ENCODE measurements at regions not wholly inside any gene's neighbourhood (a gene's known extent, or its start where the extent isn't known, plus 50 kb on each side); places are given as distances from the start of the nearest gene placed in this dataset.
"Not testable (repeated sequence)": the region's sequence is repeated elsewhere in the genome, so short reads cannot be mapped to it uniquely, and the experiment has no call there.

DNA sequence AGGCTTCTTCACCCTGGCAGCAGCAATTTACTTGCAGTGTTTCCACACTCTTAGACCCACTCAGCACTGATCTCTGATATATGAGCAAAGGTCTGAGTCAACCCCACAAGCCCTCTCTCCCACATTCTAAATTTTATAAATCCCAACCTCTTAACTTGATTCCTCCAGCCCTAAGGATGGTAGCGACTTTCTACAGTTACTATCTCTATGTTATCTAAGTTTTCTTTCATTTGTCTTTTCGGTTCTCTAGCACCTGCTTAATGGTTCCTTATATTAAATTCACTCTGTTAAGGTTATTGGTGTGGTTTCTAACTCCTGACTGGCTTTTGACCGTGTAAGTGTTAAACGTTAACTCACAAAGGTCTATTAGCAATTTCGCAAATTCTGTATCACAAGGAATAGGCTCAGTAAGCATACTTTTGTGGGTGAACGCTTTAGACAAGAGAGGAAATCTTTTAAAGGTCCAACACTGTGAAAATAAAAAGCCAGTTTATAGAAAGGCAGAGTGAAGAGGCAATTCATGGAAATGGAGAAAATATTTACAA lies 99.3 kb downstream of the DLEU7 start:
- no peak for DNase-seq (ENCODE audit: low read depth in 2 of 2)

DNA sequence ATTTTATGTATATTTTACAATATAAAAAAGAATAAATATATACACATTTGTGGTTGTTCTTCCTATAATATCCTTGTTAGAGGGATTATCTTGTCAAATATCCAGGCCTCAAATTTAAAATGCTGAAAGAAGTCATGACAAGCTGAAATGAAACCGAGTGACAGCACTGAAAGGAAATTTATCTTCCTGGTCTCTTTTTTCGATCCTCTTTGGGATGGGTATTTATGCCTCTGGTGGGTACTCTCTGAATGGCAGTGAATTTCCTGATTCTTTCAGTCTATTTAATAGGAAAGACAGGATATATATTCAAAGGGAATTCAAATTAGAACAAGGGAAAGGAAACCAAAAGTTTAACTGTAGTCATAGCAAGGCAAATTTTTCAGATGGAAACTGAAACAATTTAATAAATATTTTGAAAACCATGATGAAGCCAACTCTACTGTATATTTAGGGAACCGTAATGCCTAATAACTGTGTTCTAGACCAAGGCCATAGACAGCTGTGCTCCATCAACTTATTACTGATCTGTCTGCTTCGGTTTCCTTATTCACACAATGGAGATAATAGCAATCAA lies 97.9 kb downstream of the DLEU7 start:
- no peak for DNase-seq (ENCODE audit: low read depth in 2 of 2)

DNA sequence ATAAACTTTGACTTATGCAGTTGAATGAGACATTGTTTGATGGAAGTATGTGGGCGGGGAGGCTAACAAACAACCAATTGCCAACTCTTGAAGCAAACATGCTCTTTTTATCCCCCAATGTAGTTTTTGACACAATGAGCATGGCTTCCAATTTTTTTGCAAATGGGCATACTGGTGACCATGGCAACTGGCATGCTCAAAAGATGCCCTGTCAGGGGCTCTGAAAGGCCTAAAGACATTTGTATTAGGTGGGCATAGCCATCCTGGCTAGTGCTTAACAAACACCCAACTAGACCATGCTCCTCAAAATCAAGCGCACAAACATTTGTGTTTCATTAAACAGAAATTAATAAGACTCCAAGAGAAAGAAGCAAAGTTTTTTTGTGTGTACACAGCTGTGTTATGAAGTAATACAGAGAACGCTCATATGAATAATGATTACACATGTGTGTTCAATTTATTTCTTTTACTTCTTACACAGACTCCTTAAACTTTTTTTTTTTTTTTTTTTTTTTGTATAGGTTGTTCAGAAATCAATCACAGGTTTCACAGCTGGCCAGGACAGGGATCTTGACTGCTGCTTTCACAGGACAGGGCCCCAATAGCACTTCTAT lies 95.6 kb downstream of the DLEU7 start:
- DNase-seq (ENCODE audit: low read depth in 2 of 2) = no peak

- not testable (repeated sequence) for DNase-seq (ENCODE audit: low read depth in 2 of 2)
Observed at GRCh38 chr13:50753221-50753620, 90.3 kb downstream of the DLEU7 start.

DNA sequence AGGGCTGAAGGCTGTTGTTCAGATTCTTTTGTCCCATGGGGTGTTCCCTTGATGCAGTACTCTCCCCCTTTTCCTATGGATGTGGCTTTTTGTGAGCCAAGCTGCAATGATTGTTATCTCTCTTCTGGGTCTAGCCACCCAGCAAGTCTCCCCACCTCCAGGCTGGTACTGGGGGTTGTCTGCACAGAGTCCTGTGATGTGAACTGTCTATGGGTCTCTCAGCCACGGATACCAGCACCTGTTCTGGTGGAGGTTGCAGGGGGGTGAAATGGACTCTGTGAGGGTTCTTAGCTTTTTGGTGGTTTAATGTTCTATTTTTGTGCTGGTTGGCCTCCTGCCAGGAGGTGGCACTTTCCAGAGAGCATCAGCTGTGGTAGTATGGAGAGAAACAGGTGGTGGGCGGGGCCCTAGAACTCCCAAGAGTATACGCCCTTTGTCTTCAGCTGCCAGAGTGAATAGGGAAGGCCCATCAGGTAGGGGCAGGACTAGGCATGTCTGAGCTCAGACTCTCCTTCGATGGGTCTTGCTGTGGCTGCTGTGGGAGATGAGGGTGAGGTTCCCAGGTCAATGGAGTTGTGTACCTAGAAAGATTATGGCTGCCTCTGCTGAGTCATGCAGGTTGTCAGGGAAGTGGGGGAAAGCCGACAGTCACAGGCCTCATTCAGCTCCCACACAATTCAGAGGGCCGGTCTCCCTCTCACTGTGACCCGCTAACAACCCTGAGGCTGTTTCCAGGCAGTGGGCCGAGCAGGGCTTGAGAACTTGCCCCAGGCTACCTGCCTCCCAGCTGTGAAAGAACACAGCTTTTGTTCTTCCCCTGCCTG lies 87.4 kb downstream of the DLEU7 start:
- not testable (repeated sequence) for DNase-seq (ENCODE audit: low read depth in 2 of 2)

GRCh38 chr13:50757008-50757407 lies 86.5 kb downstream of the DLEU7 start:
- no peak for DNase-seq (ENCODE audit: low read depth in 2 of 2)

DNA sequence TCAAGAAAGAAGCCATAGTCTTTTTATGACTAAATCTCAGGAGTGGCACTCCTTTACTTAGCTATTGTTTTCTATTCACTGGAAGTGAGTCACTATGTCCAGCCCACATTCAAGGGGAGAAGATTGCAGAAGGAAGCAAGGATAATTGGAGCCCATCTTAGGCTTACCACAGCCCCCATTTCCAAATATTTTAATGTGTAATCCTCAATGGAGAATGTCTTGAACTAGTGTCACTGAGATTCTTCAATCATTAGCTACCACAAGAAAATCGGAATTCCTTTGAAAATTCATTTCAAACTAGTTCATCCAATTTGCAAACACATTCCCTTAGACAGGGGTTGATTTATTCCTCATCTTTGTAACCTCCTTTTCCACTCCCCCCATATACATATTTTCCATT lies 84.7 kb downstream of the DLEU7 start:
- DNase-seq (ENCODE audit: low read depth in 2 of 2) = no peak

GRCh38 chr13:50760751-50761150 lies 82.7 kb downstream of the DLEU7 start:
- no peak for DNase-seq (ENCODE audit: low read depth in 2 of 2)

DNA sequence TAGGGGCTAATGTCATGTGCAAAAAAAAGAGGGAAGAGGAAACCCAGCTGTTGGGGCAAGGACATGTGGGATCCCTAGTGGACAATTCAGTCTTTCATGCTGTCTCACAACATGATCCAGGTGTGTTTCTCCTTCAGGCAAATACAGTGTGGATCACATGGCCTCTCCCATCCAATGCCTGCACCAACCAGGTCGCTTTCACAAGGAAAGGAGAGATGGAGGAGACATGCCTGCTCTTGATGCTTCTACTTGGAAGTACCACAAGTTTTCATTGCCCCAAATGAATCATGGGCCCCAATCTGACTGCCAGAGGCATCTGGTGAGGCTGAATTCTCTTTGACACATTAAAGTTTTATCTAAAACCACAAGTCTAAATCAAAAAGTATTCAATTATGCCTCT lies 82.1 kb downstream of the DLEU7 start:
- no peak for DNase-seq (ENCODE audit: low read depth in 2 of 2)

GRCh38 chr13:50762969-50763567 lies 80.4 kb downstream of the DLEU7 start:
- no peak for DNase-seq (ENCODE audit: low read depth in 2 of 2)

- DNase-seq (ENCODE audit: low read depth in 2 of 2) = no peak
Observed at GRCh38 chr13:50766013-50766412, 77.5 kb downstream of the DLEU7 start.

- DNase-seq (ENCODE audit: low read depth in 2 of 2) = no peak
Observed at GRCh38 chr13:50766695-50767094, 76.8 kb downstream of the DLEU7 start.

DNA sequence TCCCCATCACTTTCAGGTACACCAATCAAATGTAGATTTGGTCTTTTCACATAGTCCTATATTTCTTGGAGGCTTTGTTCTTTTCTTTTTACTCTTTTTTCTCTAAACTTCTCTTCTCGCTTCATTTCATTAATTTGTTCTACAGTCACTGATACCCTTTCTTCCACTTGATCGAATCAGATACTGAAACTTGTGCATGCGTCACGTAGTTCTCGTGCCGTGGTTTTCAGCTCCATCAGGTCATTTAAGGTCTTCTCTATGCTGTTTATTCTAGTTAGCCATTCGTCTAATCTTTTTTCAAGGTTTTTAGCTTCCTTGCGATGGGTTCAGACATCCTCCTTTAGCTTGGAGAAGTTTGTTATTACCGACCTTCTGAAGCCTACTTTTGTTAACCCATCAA lies 70.6 kb downstream of the DLEU7 start:
- DNase-seq (ENCODE audit: low read depth in 2 of 2) = not testable (repeated sequence)
